ENCODE measurements at regions not wholly inside any gene's neighbourhood (a gene's known extent, or its start where the extent isn't known, plus 50 kb on each side); places are given as distances from the start of the nearest gene placed in this dataset.

GRCh38 chr11:114758627-114759026 is 80.3 kb downstream of the NXPE2 start:
- no peak for DNase-seq (ENCODE audit: insufficient read length, low spot score)
- TF ChIP-seq POLR2A (IDR thresholded peaks at IDR 0.05; ENCODE audit: low read depth, low read length), result no peak
- FAIRE-seq, result no peak

- FAIRE-seq, result no peak
- peak; percentile 15 for DNase-seq (ENCODE audit: insufficient read length, low spot score)
- no peak for TF ChIP-seq POLR2A (IDR thresholded peaks at IDR 0.05; ENCODE audit: low read depth, low read length)
These were observed 84.1 kb downstream of the NXPE2 start for GRCh38 chr11:114762408-114762807.

- no peak for FAIRE-seq
- no peak for DNase-seq (ENCODE audit: insufficient read length, low spot score)
- no peak for TF ChIP-seq POLR2A (IDR thresholded peaks at IDR 0.05; ENCODE audit: low read depth, low read length)
These were observed 86.2 kb downstream of the NXPE2 start for GRCh38 chr11:114764563-114764962.

- TF ChIP-seq POLR2A (IDR thresholded peaks at IDR 0.05; ENCODE audit: low read depth, low read length), result no peak
- DNase-seq (ENCODE audit: insufficient read length, low spot score) (no peak), FAIRE-seq (no peak)
These were observed 92.8 kb downstream of the NXPE2 start for GRCh38 chr11:114771172-114771571.

GRCh38 chr11:114773541-114774338 is 95.4 kb downstream of the NXPE2 start:
- TF ChIP-seq POLR2A (IDR thresholded peaks at IDR 0.05; ENCODE audit: low read depth, low read length), result no peak
- no peak for DNase-seq (ENCODE audit: insufficient read length, low spot score)
- no peak for FAIRE-seq

- TF ChIP-seq POLR2A (IDR thresholded peaks at IDR 0.05; ENCODE audit: low read depth, low read length), result no peak
- FAIRE-seq, result peak; percentile 53
- peak; percentile 26 for DNase-seq (ENCODE audit: insufficient read length, low spot score)
These were observed 96.5 kb downstream of the NXPE2 start for GRCh38 chr11:114774599-114775361.

GRCh38 chr11:114775875-114776621 is 97.7 kb downstream of the NXPE2 start:
- DNase-seq (ENCODE audit: insufficient read length, low spot score), result no peak
- FAIRE-seq, result no peak
- TF ChIP-seq POLR2A (IDR thresholded peaks at IDR 0.05; ENCODE audit: low read depth, low read length), result no peak

- FAIRE-seq (no peak), DNase-seq (ENCODE audit: insufficient read length, low spot score) (no peak)
- no peak for TF ChIP-seq POLR2A (IDR thresholded peaks at IDR 0.05; ENCODE audit: low read depth, low read length)
These were observed 98.6 kb downstream of the NXPE2 start for GRCh38 chr11:114776956-114777355.

GRCh38 chr11:114779189-114779588 is 100.9 kb downstream of the NXPE2 start:
- DNase-seq (ENCODE audit: insufficient read length, low spot score), result no peak
- TF ChIP-seq POLR2A (IDR thresholded peaks at IDR 0.05; ENCODE audit: low read depth, low read length), result no peak
- FAIRE-seq, result no peak

- FAIRE-seq, result no peak
- TF ChIP-seq POLR2A (IDR thresholded peaks at IDR 0.05; ENCODE audit: low read depth, low read length), result no peak
- no peak for DNase-seq (ENCODE audit: insufficient read length, low spot score)
These were observed 104.5 kb downstream of the NXPE2 start for GRCh38 chr11:114782650-114783310.

GRCh38 chr11:114783805-114784204 is 105.5 kb downstream of the NXPE2 start:
- no peak for FAIRE-seq
- no peak for TF ChIP-seq POLR2A (IDR thresholded peaks at IDR 0.05; ENCODE audit: low read depth, low read length)

GRCh38 chr11:114784216-114784615 is 105.9 kb downstream of the NXPE2 start:
- no peak for TF ChIP-seq POLR2A (IDR thresholded peaks at IDR 0.05; ENCODE audit: low read depth, low read length)
- FAIRE-seq (no peak), DNase-seq (ENCODE audit: insufficient read length, low spot score) (no peak)

More at GRCh38 chr11:114783805-114784204, 105.5 kb downstream of the NXPE2 start:
- DNase-seq (ENCODE audit: insufficient read length, low spot score), result no peak

- DNase-seq (ENCODE audit: insufficient read length, low spot score) (no peak), FAIRE-seq (no peak)
- no peak for TF ChIP-seq POLR2A (IDR thresholded peaks at IDR 0.05; ENCODE audit: low read depth, low read length)
These were observed 106.6 kb downstream of the NXPE2 start for GRCh38 chr11:114784891-114785290.

- no peak for DNase-seq (ENCODE audit: insufficient read length, low spot score)
- FAIRE-seq, result no peak
These were observed 107.5 kb downstream of the NXPE2 start for GRCh38 chr11:114785820-114786219.

More at GRCh38 chr11:114785820-114786219, 107.5 kb downstream of the NXPE2 start:
- TF ChIP-seq POLR2A (IDR thresholded peaks at IDR 0.05; ENCODE audit: low read depth, low read length), result no peak

Measured in H54 (cell line).